ENCODE measurements at regions not wholly inside any gene's neighbourhood (a gene's known extent, or its start where the extent isn't known, plus 50 kb on each side); places are given as distances from the start of the nearest gene placed in this dataset.

DNA sequence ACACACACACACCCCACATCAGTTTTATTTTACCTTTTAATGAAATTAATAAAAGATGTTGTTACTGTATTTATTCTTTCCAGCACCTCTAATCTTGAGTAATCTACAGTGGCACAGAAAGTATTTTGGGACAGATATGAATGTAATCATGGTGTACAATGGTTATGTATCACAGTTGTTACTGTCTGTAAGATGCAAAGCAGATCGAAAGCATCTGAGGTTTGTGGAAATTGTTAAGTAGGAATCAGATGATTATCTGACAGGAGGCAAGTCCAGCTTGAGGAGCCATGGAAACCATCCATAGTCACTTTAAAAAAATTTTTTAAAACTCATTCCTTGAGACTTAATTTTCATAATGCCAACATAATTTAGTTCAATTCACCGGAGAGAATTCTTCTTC, 636.3 kb upstream of the MARCKS start:
- Histone ChIP-seq H3K9me3 (ENCODE audit: control insufficient read depth in 4 of 4, low read length in 3 of 4) (no peaks in the 10 kb centered on the region), H3K4me3 (ENCODE audit: low read depth in 1 of 3, low read length in 3 of 3) (no peak overlapping the region), H3K9ac (ENCODE audit: low read depth in 1 of 2, low read length in 2 of 2) (no peak overlapping the region), H3K4me1 (ENCODE audit: control insufficient read depth in 4 of 4, insufficient read depth in 4 of 4, low read length in 3 of 4) (no peaks in the 10 kb centered on the region), H3K27me3 (ENCODE audit: control insufficient read depth in 4 of 4, insufficient read depth in 4 of 4, low read length in 3 of 4) (no peaks in the 10 kb centered on the region), H3K27ac (ENCODE audit: low read depth in 1 of 2, low read length in 2 of 2) (no peak overlapping the region), H3K36me3 (ENCODE audit: control insufficient read depth in 4 of 4, insufficient read depth in 3 of 4, low read depth in 1 of 4, low read length in 3 of 4) (no peaks in the 10 kb centered on the region)
- WGBS, result 89% methylated on average over 2 of the region's 2 CpGs
- no peak for DNase-seq (ENCODE audit: low spot score)
- no peak for TF ChIP-seq NR2F2 (IDR thresholded peaks at IDR 0.05)

DNA sequence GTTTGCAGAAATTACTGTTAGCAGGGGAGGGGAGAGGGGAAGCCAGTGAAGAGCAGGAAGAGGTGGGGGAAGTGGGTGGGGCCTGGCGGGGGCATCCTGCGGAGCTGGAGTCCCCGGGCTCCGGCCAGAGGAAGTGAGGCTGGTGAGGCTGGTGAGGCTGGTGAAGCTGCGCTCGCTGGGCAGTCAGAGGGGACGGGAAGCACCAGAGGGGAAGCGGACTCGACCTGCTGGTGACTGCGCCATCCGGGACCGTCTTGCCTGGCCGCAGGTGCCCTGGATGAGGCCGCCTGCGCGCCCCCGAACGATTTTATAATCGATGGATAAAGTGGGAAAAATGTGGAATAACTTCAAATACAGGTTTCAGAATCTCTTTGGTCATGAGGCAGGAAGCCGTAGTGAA, 635.3 kb upstream of the MARCKS start:
- no peak overlapping the region for H3K4me3 ChIP-seq (ENCODE audit: low read depth in 1 of 3, low read length in 3 of 3)

DNA sequence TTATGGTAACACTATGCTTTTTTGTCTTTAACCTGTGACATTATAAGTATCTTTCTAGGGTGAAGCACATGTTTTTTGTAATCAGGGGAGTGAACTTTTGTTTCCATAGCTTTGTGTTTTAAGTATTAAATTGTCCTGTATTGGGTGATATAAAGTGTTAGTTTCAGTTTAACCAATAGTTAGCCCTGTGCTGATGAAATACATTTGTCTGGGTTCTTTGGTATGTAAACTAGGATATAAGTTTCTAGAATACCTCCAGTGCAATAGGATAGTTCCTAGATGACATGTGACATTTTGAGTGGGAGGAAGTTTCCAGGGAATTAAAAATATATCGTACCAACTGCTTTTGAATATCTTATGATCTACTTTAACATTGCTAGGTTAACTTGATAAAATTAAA, 611.0 kb upstream of the MARCKS start:
- Histone ChIP-seq H3K36me3 (ENCODE audit: control insufficient read depth in 4 of 4, insufficient read depth in 3 of 4, low read depth in 1 of 4, low read length in 3 of 4) (no peaks in the 10 kb centered on the region), H3K27ac (ENCODE audit: low read depth in 1 of 2, low read length in 2 of 2) (no peak overlapping the region), H3K4me1 (ENCODE audit: control insufficient read depth in 4 of 4, insufficient read depth in 4 of 4, low read length in 3 of 4) (no peaks in the 10 kb centered on the region), H3K4me3 (ENCODE audit: low read depth in 1 of 3, low read length in 3 of 3) (no peak overlapping the region), H3K27me3 (ENCODE audit: control insufficient read depth in 4 of 4, insufficient read depth in 4 of 4, low read length in 3 of 4) (no peaks in the 10 kb centered on the region), H3K9me3 (ENCODE audit: control insufficient read depth in 4 of 4, low read length in 3 of 4) (no peaks in the 10 kb centered on the region), H3K9ac (ENCODE audit: low read depth in 1 of 2, low read length in 2 of 2) (no peak overlapping the region)
- TF ChIP-seq, protein P1, sequence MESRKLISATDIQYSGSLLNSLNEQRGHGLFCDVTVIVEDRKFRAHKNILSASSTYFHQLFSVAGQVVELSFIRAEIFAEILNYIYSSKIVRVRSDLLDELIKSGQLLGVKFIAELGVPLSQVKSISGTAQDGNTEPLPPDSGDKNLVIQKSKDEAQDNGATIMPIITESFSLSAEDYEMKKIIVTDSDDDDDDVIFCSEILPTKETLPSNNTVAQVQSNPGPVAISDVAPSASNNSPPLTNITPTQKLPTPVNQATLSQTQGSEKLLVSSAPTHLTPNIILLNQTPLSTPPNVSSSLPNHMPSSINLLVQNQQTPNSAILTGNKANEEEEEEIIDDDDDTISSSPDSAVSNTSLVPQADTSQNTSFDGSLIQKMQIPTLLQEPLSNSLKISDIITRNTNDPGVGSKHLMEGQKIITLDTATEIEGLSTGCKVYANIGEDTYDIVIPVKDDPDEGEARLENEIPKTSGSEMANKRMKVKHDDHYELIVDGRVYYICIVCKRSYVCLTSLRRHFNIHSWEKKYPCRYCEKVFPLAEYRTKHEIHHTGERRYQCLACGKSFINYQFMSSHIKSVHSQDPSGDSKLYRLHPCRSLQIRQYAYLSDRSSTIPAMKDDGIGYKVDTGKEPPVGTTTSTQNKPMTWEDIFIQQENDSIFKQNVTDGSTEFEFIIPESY (IDR thresholded peaks at IDR 0.05), result no peak
- TF ChIP-seq YY1 (IDR thresholded peaks at IDR 0.05), result no peak
- TF ChIP-seq, protein P2, sequence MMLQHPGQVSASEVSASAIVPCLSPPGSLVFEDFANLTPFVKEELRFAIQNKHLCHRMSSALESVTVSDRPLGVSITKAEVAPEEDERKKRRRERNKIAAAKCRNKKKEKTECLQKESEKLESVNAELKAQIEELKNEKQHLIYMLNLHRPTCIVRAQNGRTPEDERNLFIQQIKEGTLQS (IDR thresholded peaks at IDR 0.05), result no peak
- TF ChIP-seq EGR1 (IDR thresholded peaks at IDR 0.05; ENCODE audit: low read depth in 2 of 2), result no peak
- DNase-seq (ENCODE audit: low spot score), result no peak
- WGBS, result 75% methylated on average over 1 of the region's 1 CpG

More for the DNA sequence above, 635.3 kb upstream of the MARCKS start:
- no peak overlapping the region for H3K9ac ChIP-seq (ENCODE audit: low read depth in 1 of 2, low read length in 2 of 2)
- WGBS, result 91% methylated on average over 20 of the region's 20 CpGs
- no peaks in the 10 kb centered on the region for H3K9me3 ChIP-seq (ENCODE audit: control insufficient read depth in 4 of 4, low read length in 3 of 4)
- TF ChIP-seq HNF4A (conservative IDR thresholded peaks at IDR 0.05) (no peak), GABPA (IDR thresholded peaks at IDR 0.05 in 1 of 2, conservative IDR thresholded peaks at IDR 0.05 in 1 of 2) (no peak), EGR1 (IDR thresholded peaks at IDR 0.05; ENCODE audit: low read depth in 2 of 2) (no peak), RXRA (IDR thresholded peaks at IDR 0.05) (no peak), FOXA1 (IDR thresholded peaks at IDR 0.05) (no peak), TAF1 (conservative IDR thresholded peaks at IDR 0.05) (no peak), FOXA2 (IDR thresholded peaks at IDR 0.05) (no peak), SP1 (IDR thresholded peaks at IDR 0.05) (no peak), RAD21 (IDR thresholded peaks at IDR 0.05) (no peak), HNF4G (IDR thresholded peaks at IDR 0.05) (no peak), JUND (IDR thresholded peaks at IDR 0.05) (no peak)
- TF ChIP-seq, protein P3, sequence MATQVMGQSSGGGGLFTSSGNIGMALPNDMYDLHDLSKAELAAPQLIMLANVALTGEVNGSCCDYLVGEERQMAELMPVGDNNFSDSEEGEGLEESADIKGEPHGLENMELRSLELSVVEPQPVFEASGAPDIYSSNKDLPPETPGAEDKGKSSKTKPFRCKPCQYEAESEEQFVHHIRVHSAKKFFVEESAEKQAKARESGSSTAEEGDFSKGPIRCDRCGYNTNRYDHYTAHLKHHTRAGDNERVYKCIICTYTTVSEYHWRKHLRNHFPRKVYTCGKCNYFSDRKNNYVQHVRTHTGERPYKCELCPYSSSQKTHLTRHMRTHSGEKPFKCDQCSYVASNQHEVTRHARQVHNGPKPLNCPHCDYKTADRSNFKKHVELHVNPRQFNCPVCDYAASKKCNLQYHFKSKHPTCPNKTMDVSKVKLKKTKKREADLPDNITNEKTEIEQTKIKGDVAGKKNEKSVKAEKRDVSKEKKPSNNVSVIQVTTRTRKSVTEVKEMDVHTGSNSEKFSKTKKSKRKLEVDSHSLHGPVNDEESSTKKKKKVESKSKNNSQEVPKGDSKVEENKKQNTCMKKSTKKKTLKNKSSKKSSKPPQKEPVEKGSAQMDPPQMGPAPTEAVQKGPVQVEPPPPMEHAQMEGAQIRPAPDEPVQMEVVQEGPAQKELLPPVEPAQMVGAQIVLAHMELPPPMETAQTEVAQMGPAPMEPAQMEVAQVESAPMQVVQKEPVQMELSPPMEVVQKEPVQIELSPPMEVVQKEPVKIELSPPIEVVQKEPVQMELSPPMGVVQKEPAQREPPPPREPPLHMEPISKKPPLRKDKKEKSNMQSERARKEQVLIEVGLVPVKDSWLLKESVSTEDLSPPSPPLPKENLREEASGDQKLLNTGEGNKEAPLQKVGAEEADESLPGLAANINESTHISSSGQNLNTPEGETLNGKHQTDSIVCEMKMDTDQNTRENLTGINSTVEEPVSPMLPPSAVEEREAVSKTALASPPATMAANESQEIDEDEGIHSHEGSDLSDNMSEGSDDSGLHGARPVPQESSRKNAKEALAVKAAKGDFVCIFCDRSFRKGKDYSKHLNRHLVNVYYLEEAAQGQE (IDR thresholded peaks at IDR 0.05), result no peak
- TF ChIP-seq, protein P2 (IDR thresholded peaks at IDR 0.05), result no peak
- TF ChIP-seq, protein P4, sequence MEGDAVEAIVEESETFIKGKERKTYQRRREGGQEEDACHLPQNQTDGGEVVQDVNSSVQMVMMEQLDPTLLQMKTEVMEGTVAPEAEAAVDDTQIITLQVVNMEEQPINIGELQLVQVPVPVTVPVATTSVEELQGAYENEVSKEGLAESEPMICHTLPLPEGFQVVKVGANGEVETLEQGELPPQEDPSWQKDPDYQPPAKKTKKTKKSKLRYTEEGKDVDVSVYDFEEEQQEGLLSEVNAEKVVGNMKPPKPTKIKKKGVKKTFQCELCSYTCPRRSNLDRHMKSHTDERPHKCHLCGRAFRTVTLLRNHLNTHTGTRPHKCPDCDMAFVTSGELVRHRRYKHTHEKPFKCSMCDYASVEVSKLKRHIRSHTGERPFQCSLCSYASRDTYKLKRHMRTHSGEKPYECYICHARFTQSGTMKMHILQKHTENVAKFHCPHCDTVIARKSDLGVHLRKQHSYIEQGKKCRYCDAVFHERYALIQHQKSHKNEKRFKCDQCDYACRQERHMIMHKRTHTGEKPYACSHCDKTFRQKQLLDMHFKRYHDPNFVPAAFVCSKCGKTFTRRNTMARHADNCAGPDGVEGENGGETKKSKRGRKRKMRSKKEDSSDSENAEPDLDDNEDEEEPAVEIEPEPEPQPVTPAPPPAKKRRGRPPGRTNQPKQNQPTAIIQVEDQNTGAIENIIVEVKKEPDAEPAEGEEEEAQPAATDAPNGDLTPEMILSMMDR (IDR thresholded peaks at IDR 0.05; ENCODE audit: low read depth, low read length, missing input control), result no peak
- TF ChIP-seq, protein P5, sequence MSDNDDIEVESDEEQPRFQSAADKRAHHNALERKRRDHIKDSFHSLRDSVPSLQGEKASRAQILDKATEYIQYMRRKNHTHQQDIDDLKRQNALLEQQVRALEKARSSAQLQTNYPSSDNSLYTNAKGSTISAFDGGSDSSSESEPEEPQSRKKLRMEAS (IDR thresholded peaks at IDR 0.05), result no peak
- no peaks in the 10 kb centered on the region for H3K36me3 ChIP-seq (ENCODE audit: control insufficient read depth in 4 of 4, insufficient read depth in 3 of 4, low read depth in 1 of 4, low read length in 3 of 4)
- H3K27ac ChIP-seq (ENCODE audit: low read depth in 1 of 2, low read length in 2 of 2), result no peak overlapping the region
- no peaks in the 10 kb centered on the region for H3K27me3 ChIP-seq (ENCODE audit: control insufficient read depth in 4 of 4, insufficient read depth in 4 of 4, low read length in 3 of 4)
- H3K4me1 ChIP-seq (ENCODE audit: control insufficient read depth in 4 of 4, insufficient read depth in 4 of 4, low read length in 3 of 4), result no peaks in the 10 kb centered on the region
- DNase-seq (ENCODE audit: low spot score), result no peak
